IMR-90 (cell line): ENCODE measurements at regions not wholly inside any gene's neighbourhood (a gene's known extent, or its start where the extent isn't known, plus 50 kb on each side); places are given as distances from the start of the nearest gene placed in this dataset.

Source experiments
- ATAC-seq: fragments of 200-7000 bp; cut with Tn5 transposase; 2 replicates; pipeline ENCODE4 v1.9.1; 2020; ENCODE audit warnings: low read depth, mild to moderate bottlenecking, moderate library complexity
- BruUV-seq: library from RNA; stranded (reverse); fragments of 400-500 nt; replicated peaks from 2 replicates; lab custom pipeline; 2021; lab: Mats Ljungman, UMichigan
- CTCF ChIA-PET: fragments of 300-600 bp; formaldehyde crosslinking; extraction: SDS; loops from one replicate; lab custom pipeline; 2021; ENCODE audit warnings: antibody characterized with exemption; lab: Yijun Ruan, JAX
- POLR2A ChIA-PET: fragments of 300-600 bp; sonication (Branson Sonifier 250); formaldehyde crosslinking; loops from one replicate; lab custom pipeline; 2022; ENCODE audit warnings: antibody characterized with exemption; ENCODE audit not compliant: unreplicated experiment; lab: Charles Lee
- DNase-seq: peaks from one replicate; pipeline ENCODE4 v3.0.0; 2013
- H2AFZ ChIP-seq: replicated peaks from 2 replicates; pipeline ENCODE3; 2013; ENCODE audit warnings: low read length, mild to moderate bottlenecking; ENCODE audit not compliant: poor library complexity
- H2AK5ac ChIP-seq: 2 replicates; pipeline ENCODE4 v1.6.1; 2013; ENCODE audit warnings: low read depth, low read length, inconsistent platforms
- H2AK9ac ChIP-seq: replicated peaks from 2 replicates; pipeline ENCODE3; 2013; ENCODE audit warnings: mild to moderate bottlenecking, low read depth, low read length, moderate library complexity; ENCODE audit not compliant: poor library complexity
- H2BK120ac ChIP-seq: 2 replicates; pipeline ENCODE4 v1.6.1; 2013; ENCODE audit warnings: low read depth, low read length, inconsistent platforms
- H2BK15ac ChIP-seq: 3 replicates; pipeline ENCODE4 v1.6.1; 2013; ENCODE audit warnings: low read depth, low read length, inconsistent platforms
- H2BK20ac ChIP-seq: 2 replicates; pipeline ENCODE4 v1.6.1; 2013; ENCODE audit warnings: low read depth, mild to moderate bottlenecking, inconsistent platforms, low read length, moderate library complexity
- H2BK5ac ChIP-seq: 2 replicates; pipeline ENCODE4 v1.6.1; 2013; ENCODE audit warnings: mild to moderate bottlenecking, low read depth, low read length, inconsistent platforms; ENCODE audit not compliant: poor library complexity, severe bottlenecking
- H3K14ac ChIP-seq: replicated peaks from 2 replicates; pipeline ENCODE4 v1.6.1; 2013; ENCODE audit warnings: low read depth, low read length, inconsistent platforms
- H3K18ac ChIP-seq: 2 replicates; pipeline ENCODE4 v1.6.1; 2013; ENCODE audit warnings: low read depth, low read length, control low read depth
- H3K23ac ChIP-seq: 2 replicates; pipeline ENCODE4 v1.6.1; 2013; ENCODE audit warnings: low read depth, low read length, inconsistent platforms
- H3K27ac ChIP-seq: 2 replicates; pipeline ENCODE4 v1.5.1; 2013; ENCODE audit warnings: mild to moderate bottlenecking, control low read depth, low read length; ENCODE audit not compliant: insufficient read depth
- H3K27me3 ChIP-seq: 2 replicates; pipeline ENCODE4 v1.6.1; 2013; ENCODE audit warnings: low read length; ENCODE audit not compliant: control insufficient read depth, insufficient read depth
- H3K36me3 ChIP-seq: 2 replicates; pipeline ENCODE4 v1.6.1; 2013; ENCODE audit warnings: low read length, mixed read lengths; ENCODE audit not compliant: control insufficient read depth, insufficient read depth
- H3K4ac ChIP-seq: 2 replicates; pipeline ENCODE4 v1.6.1; 2013; ENCODE audit warnings: low read depth, low read length, inconsistent platforms
- H3K4me1 ChIP-seq: 2 replicates; pipeline ENCODE4 v1.6.1; 2013; ENCODE audit warnings: low read length, mixed read lengths; ENCODE audit not compliant: control insufficient read depth, insufficient read depth
- H3K4me2 ChIP-seq: 2 replicates; pipeline ENCODE4 v1.6.1; 2013; ENCODE audit warnings: low read depth, mild to moderate bottlenecking, control low read depth, low read length, moderate library complexity
- H3K4me3 ChIP-seq: 2 replicates; pipeline ENCODE4 v1.5.1; 2013; ENCODE audit warnings: low read depth, mild to moderate bottlenecking, control low read depth, low read length, moderate library complexity; ENCODE audit not compliant: insufficient read depth
- H3K56ac ChIP-seq: 2 replicates; pipeline ENCODE4 v1.6.1; 2013; ENCODE audit warnings: low read length, inconsistent platforms; ENCODE audit not compliant: insufficient read depth; ENCODE audit errors: extremely low read depth
- H3K79me1 ChIP-seq, 2 experiments: 2 replicates each; pipeline ENCODE4 v1.6.1; 2013; ENCODE audit warnings: low read length in 2 of 2, inconsistent platforms in 1 of 2, low read depth in 1 of 2
- H3K9ac ChIP-seq: 2 replicates; pipeline ENCODE4 v1.6.1; 2013; ENCODE audit warnings: low read depth, low read length, control low read depth
- H3K9me1 ChIP-seq: 2 replicates; pipeline ENCODE4 v1.6.1; 2013; ENCODE audit warnings: low read length, inconsistent platforms; ENCODE audit not compliant: insufficient read depth
- H3K9me3 ChIP-seq: 2 replicates; pipeline ENCODE4 v1.6.1; 2013; ENCODE audit warnings: low read length; ENCODE audit not compliant: control insufficient read depth, insufficient read depth
- H4K20me1 ChIP-seq: 2 replicates; pipeline ENCODE4 v1.6.1; 2013; ENCODE audit warnings: low read length, inconsistent platforms; ENCODE audit not compliant: insufficient read depth
- H4K5ac ChIP-seq: 2 replicates; pipeline ENCODE4 v1.6.1; 2013; ENCODE audit warnings: mild to moderate bottlenecking, low read depth, low read length, control low read depth
- H4K8ac ChIP-seq, 2 experiments: 2 replicates each; pipeline ENCODE4 v1.6.1; 2013; ENCODE audit warnings: low read depth in 2 of 2, low read length in 2 of 2, control low read depth in 1 of 2, inconsistent platforms in 1 of 2
- H4K91ac ChIP-seq: 2 replicates; pipeline ENCODE4 v1.6.1; 2013; ENCODE audit warnings: low read depth, low read length, inconsistent platforms; ENCODE audit not compliant: insufficient read depth
- BHLHE40 ChIP-seq: fragments of 150-350 bp; IDR thresholded peaks from 2 replicates; pipeline ENCODE4 v1.6.1; 2016; ENCODE audit warnings: mild to moderate bottlenecking, low read depth, low read length
- CEBPB ChIP-seq: IDR thresholded peaks from 2 replicates; pipeline ENCODE4 v1.6.1; 2012; ENCODE audit warnings: low read depth, low read length, improper control_type of control experiment
- CHD1 ChIP-seq: IDR thresholded peaks from 2 replicates; pipeline ENCODE4 v1.6.1; 2012; ENCODE audit warnings: low read depth, low read length, improper control_type of control experiment
- CTCF ChIP-seq: conservative IDR thresholded peaks from 2 replicates; pipeline ENCODE4 v1.5.1; 2012; ENCODE audit warnings: mild to moderate bottlenecking, low read depth, low read length, improper control_type of control experiment
- FOS ChIP-seq: fragments of 150-350 bp; IDR thresholded peaks from 2 replicates; pipeline ENCODE4 v1.6.1; 2016; ENCODE audit warnings: low read depth, low read length
- MAFK ChIP-seq: IDR thresholded peaks from 2 replicates; pipeline ENCODE4 v1.6.1; 2012; ENCODE audit warnings: low read depth, low read length, improper control_type of control experiment
- MXI1 ChIP-seq: IDR thresholded peaks from 2 replicates; pipeline ENCODE4 v1.6.1; 2012; ENCODE audit warnings: low read depth, mild to moderate bottlenecking, low read length, moderate library complexity, borderline replicate concordance
- POLR2A ChIP-seq: IDR thresholded peaks from 2 replicates; pipeline ENCODE4 v1.6.1; 2012; ENCODE audit warnings: mild to moderate bottlenecking, low read depth, low read length
- RAD21 ChIP-seq: IDR thresholded peaks from 2 replicates; pipeline ENCODE4 v1.6.1; 2012; ENCODE audit warnings: low read length, improper control_type of control experiment
- RCOR1 ChIP-seq: IDR thresholded peaks from 2 replicates; pipeline ENCODE4 v1.6.1; 2012; ENCODE audit warnings: mild to moderate bottlenecking, low read length, improper control_type of control experiment; ENCODE audit not compliant: insufficient replicate concordance
- RFX5 ChIP-seq: IDR thresholded peaks from 2 replicates; pipeline ENCODE4 v1.8.0; 2012; ENCODE audit warnings: low read depth, mild to moderate bottlenecking, low read length, moderate library complexity
- SMC3 ChIP-seq: fragments of 150-350 bp; IDR thresholded peaks from 2 replicates; pipeline ENCODE4 v1.6.1; 2016; ENCODE audit warnings: low read depth, mild to moderate bottlenecking, antibody characterized with exemption, low read length, moderate library complexity
- USF2 ChIP-seq: fragments of 150-350 bp; IDR thresholded peaks from 2 replicates; pipeline ENCODE4 v1.6.1; 2017; ENCODE audit warnings: mild to moderate bottlenecking, antibody characterized with exemption, low read length, low read depth
- dilution Hi-C: fragments of 300-500 bp; cut with HindIII; formaldehyde crosslinking; loops from one replicate; pipeline ENCODE4 v1.14.3; 2018; ENCODE audit warnings: low sequenced_read_pairs; ENCODE audit not compliant: unreplicated experiment
- in situ Hi-C: fragments of 300-500 bp; cut with MboI; formaldehyde crosslinking; loops from 3 replicates; pipeline ENCODE4 v1.14.3; 2019; ENCODE audit warnings: low sequenced_read_pairs, inconsistent platforms, mixed read lengths
- intact Hi-C: fragments of 100-400 bp; cut with micrococcal nuclease; formaldehyde crosslinking; loops from 2 replicates; pipeline ENCODE4 v1.10.0; 2022
- TF ChIP-seq, protein P1 (sequence below): fragments of 150-350 bp; IDR thresholded peaks from 2 replicates; pipeline ENCODE4 v1.6.1; 2016; ENCODE audit warnings: low read depth, mild to moderate bottlenecking, low read length, moderate library complexity, borderline replicate concordance

DNA sequence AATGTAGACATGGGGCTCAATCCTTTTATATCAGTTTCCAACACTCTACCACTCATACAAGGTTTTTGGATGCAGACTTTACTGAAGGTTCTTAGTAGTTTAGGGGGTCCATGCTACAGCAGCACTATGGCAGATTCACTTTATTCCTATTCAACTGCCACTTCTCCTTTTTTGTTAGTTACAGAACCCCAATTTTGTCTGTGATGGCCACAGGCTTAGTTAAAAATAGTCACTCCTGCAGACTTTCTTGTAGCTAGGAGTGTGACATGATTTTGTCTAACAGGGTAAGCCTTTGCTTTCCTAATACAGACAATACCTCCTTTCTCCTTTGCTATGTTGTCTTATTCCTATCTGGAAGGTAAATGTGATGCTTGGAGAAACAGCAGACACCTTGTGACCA lies 90.0 kb upstream of the SLC24A3 start:
- Histone ChIP-seq H3K56ac (no peak overlapping the region), H2AFZ (no peak overlapping the region), H3K4me1 (no peaks in the 10 kb centered on the region), H3K4ac (no peak overlapping the region), H2BK120ac (no peak overlapping the region), H3K27ac (no peak overlapping the region), H3K18ac (no peak overlapping the region), H3K9ac (no peak overlapping the region), H3K9me3 (peaks cover 11% of the 10 kb centered on the region; the same call in 1 of the 2 replicates), H3K14ac (no peak overlapping the region), H2BK5ac (no peak overlapping the region), H3K4me3 (no peak overlapping the region), H3K4me2 (no peak overlapping the region), H4K5ac (no peak overlapping the region), H2BK20ac (no peak overlapping the region), H3K79me1 (no peaks in the 10 kb centered on the region), H2BK15ac (no peak overlapping the region), H2AK5ac (no peak overlapping the region), H3K27me3 (no peaks in the 10 kb centered on the region), H3K36me3 (no peaks in the 10 kb centered on the region), H3K23ac (no peak overlapping the region), H4K8ac (no peak overlapping the region), H4K20me1 (no peaks in the 10 kb centered on the region), H4K91ac (no peak overlapping the region), H2AK9ac (no peak overlapping the region), H3K9me1 (no peaks in the 10 kb centered on the region)
- POLR2A ChIA-PET, result no interaction called here
- CTCF ChIA-PET, result no interaction called here
- TF ChIP-seq MAFK, result no peak
- TF ChIP-seq, protein P1, sequence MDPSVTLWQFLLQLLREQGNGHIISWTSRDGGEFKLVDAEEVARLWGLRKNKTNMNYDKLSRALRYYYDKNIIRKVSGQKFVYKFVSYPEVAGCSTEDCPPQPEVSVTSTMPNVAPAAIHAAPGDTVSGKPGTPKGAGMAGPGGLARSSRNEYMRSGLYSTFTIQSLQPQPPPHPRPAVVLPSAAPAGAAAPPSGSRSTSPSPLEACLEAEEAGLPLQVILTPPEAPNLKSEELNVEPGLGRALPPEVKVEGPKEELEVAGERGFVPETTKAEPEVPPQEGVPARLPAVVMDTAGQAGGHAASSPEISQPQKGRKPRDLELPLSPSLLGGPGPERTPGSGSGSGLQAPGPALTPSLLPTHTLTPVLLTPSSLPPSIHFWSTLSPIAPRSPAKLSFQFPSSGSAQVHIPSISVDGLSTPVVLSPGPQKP, result no peak
- no peak for TF ChIP-seq RAD21
- no peak for TF ChIP-seq CTCF
- no peak for TF ChIP-seq SMC3
- no peak for TF ChIP-seq CEBPB
- no peak for TF ChIP-seq RFX5
- TF ChIP-seq CHD1, result no peak
- no peak for TF ChIP-seq RCOR1
- no peak for TF ChIP-seq BHLHE40
- no peak for TF ChIP-seq USF2
- no peak for TF ChIP-seq MXI1
- TF ChIP-seq POLR2A, result no peak
- no peak for TF ChIP-seq FOS
- dilution Hi-C loops, result no loop called here
- in situ Hi-C loops, result no loop called here
- no peak for ATAC-seq
- BruUV-seq, result no TSS peak
- intact Hi-C loops, result no loop called here
- no peak for DNase-seq
